ENCODE measurements at regions not wholly inside any gene's neighbourhood (a gene's known extent, or its start where the extent isn't known, plus 50 kb on each side); places are given as distances from the start of the nearest gene placed in this dataset.

DNA sequence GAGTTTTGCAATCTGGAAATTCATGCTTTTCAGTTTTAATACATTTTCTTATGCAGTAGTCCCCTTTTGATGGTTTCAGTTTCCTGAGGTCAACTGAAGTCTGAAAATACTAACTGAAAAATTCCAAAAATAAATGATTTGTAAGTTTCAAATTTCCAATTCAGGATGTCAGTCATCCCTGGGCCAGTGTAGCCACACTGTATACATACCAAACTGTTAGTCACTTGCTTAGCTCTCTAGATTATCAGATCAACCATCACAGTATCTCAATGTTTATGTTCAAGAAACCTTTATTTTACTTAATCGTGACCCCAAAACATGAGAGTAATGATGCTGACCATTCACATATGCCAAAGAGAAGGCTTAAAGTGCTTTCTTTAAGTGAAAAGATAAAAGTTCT is 715.5 kb downstream of the GBE1 start:
- H3K9me3 ChIP-seq (ENCODE audit: control insufficient read depth in 4 of 4, low read length in 3 of 4) = no peaks in the 10 kb centered on the region
- H3K27ac ChIP-seq (ENCODE audit: low read depth in 1 of 2, low read length in 2 of 2) = no peak overlapping the region
- TF ChIP-seq, protein P1, sequence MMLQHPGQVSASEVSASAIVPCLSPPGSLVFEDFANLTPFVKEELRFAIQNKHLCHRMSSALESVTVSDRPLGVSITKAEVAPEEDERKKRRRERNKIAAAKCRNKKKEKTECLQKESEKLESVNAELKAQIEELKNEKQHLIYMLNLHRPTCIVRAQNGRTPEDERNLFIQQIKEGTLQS (IDR thresholded peaks at IDR 0.05) = no peak
- TF ChIP-seq YY1 (IDR thresholded peaks at IDR 0.05) = no peak
- TF ChIP-seq FOXA1 (IDR thresholded peaks at IDR 0.05) = no peak
- TF ChIP-seq SP1 (IDR thresholded peaks at IDR 0.05) = no peak
- TF ChIP-seq HNF4G (IDR thresholded peaks at IDR 0.05) = no peak
- TF ChIP-seq HNF4A (conservative IDR thresholded peaks at IDR 0.05) = no peak
- TF ChIP-seq, protein P2, sequence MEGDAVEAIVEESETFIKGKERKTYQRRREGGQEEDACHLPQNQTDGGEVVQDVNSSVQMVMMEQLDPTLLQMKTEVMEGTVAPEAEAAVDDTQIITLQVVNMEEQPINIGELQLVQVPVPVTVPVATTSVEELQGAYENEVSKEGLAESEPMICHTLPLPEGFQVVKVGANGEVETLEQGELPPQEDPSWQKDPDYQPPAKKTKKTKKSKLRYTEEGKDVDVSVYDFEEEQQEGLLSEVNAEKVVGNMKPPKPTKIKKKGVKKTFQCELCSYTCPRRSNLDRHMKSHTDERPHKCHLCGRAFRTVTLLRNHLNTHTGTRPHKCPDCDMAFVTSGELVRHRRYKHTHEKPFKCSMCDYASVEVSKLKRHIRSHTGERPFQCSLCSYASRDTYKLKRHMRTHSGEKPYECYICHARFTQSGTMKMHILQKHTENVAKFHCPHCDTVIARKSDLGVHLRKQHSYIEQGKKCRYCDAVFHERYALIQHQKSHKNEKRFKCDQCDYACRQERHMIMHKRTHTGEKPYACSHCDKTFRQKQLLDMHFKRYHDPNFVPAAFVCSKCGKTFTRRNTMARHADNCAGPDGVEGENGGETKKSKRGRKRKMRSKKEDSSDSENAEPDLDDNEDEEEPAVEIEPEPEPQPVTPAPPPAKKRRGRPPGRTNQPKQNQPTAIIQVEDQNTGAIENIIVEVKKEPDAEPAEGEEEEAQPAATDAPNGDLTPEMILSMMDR (IDR thresholded peaks at IDR 0.05; ENCODE audit: low read depth, low read length, missing input control) = no peak
- no peak for TF ChIP-seq GABPA (IDR thresholded peaks at IDR 0.05 in 1 of 2, conservative IDR thresholded peaks at IDR 0.05 in 1 of 2)
- no peak for TF ChIP-seq JUND (IDR thresholded peaks at IDR 0.05)
- TF ChIP-seq, protein P3, sequence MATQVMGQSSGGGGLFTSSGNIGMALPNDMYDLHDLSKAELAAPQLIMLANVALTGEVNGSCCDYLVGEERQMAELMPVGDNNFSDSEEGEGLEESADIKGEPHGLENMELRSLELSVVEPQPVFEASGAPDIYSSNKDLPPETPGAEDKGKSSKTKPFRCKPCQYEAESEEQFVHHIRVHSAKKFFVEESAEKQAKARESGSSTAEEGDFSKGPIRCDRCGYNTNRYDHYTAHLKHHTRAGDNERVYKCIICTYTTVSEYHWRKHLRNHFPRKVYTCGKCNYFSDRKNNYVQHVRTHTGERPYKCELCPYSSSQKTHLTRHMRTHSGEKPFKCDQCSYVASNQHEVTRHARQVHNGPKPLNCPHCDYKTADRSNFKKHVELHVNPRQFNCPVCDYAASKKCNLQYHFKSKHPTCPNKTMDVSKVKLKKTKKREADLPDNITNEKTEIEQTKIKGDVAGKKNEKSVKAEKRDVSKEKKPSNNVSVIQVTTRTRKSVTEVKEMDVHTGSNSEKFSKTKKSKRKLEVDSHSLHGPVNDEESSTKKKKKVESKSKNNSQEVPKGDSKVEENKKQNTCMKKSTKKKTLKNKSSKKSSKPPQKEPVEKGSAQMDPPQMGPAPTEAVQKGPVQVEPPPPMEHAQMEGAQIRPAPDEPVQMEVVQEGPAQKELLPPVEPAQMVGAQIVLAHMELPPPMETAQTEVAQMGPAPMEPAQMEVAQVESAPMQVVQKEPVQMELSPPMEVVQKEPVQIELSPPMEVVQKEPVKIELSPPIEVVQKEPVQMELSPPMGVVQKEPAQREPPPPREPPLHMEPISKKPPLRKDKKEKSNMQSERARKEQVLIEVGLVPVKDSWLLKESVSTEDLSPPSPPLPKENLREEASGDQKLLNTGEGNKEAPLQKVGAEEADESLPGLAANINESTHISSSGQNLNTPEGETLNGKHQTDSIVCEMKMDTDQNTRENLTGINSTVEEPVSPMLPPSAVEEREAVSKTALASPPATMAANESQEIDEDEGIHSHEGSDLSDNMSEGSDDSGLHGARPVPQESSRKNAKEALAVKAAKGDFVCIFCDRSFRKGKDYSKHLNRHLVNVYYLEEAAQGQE (IDR thresholded peaks at IDR 0.05) = no peak
- TF ChIP-seq, protein P4, sequence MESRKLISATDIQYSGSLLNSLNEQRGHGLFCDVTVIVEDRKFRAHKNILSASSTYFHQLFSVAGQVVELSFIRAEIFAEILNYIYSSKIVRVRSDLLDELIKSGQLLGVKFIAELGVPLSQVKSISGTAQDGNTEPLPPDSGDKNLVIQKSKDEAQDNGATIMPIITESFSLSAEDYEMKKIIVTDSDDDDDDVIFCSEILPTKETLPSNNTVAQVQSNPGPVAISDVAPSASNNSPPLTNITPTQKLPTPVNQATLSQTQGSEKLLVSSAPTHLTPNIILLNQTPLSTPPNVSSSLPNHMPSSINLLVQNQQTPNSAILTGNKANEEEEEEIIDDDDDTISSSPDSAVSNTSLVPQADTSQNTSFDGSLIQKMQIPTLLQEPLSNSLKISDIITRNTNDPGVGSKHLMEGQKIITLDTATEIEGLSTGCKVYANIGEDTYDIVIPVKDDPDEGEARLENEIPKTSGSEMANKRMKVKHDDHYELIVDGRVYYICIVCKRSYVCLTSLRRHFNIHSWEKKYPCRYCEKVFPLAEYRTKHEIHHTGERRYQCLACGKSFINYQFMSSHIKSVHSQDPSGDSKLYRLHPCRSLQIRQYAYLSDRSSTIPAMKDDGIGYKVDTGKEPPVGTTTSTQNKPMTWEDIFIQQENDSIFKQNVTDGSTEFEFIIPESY (IDR thresholded peaks at IDR 0.05) = no peak
- TF ChIP-seq TAF1 (conservative IDR thresholded peaks at IDR 0.05) = no peak
- TF ChIP-seq, protein P5, sequence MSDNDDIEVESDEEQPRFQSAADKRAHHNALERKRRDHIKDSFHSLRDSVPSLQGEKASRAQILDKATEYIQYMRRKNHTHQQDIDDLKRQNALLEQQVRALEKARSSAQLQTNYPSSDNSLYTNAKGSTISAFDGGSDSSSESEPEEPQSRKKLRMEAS (IDR thresholded peaks at IDR 0.05) = no peak
- 90% methylated on average over 1 of the region's 1 CpG for WGBS
- no peak overlapping the region for H3K9ac ChIP-seq (ENCODE audit: low read depth in 1 of 2, low read length in 2 of 2)
- H3K4me3 ChIP-seq (ENCODE audit: low read depth in 1 of 3, low read length in 3 of 3) = no peak overlapping the region
- no peaks in the 10 kb centered on the region for H3K27me3 ChIP-seq (ENCODE audit: control insufficient read depth in 4 of 4, insufficient read depth in 4 of 4, low read length in 3 of 4)
- H3K4me1 ChIP-seq (ENCODE audit: control insufficient read depth in 4 of 4, insufficient read depth in 4 of 4, low read length in 3 of 4) = peaks cover 0 to 4% (median 1%) of the 10 kb centered on the region in 4 donors
- H3K36me3 ChIP-seq (ENCODE audit: control insufficient read depth in 4 of 4, insufficient read depth in 3 of 4, low read depth in 1 of 4, low read length in 3 of 4) = no peaks in the 10 kb centered on the region
- no peak for DNase-seq (ENCODE audit: low spot score)

DNA sequence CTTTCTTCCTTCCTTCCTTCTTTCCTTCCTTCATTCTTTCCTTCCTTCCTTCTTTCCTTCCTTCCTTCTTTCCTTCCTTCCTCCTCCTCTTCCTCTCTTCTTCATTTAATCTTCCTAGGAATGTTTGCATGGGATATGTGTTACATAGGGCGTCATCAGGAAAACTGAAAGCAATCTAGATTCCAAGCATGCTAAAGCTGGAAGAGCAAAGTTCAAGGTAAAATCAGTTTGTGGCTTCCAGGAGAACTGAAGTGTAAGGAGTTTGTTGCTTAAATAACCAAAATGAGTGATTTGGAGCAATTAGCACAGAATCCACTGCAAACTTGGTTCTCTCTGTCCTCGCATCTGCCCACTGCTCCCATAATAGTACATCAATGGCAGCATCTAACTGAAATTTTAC is 716.2 kb downstream of the GBE1 start:
- TF ChIP-seq, protein P3 (IDR thresholded peaks at IDR 0.05) = no peak
- TF ChIP-seq HNF4A (conservative IDR thresholded peaks at IDR 0.05) = peak; percentile 36 to 47
- Histone ChIP-seq H3K4me1 (ENCODE audit: control insufficient read depth in 4 of 4, insufficient read depth in 4 of 4, low read length in 3 of 4) (peaks cover 0 to 4% (median 1%) of the 10 kb centered on the region in 4 donors), H3K27me3 (ENCODE audit: control insufficient read depth in 4 of 4, insufficient read depth in 4 of 4, low read length in 3 of 4) (no peaks in the 10 kb centered on the region), H3K4me3 (ENCODE audit: low read depth in 1 of 3, low read length in 3 of 3) (no peak overlapping the region), H3K9ac (ENCODE audit: low read depth in 1 of 2, low read length in 2 of 2) (no peak overlapping the region), H3K27ac (ENCODE audit: low read depth in 1 of 2, low read length in 2 of 2) (no peak overlapping the region), H3K36me3 (ENCODE audit: control insufficient read depth in 4 of 4, insufficient read depth in 3 of 4, low read depth in 1 of 4, low read length in 3 of 4) (no peaks in the 10 kb centered on the region), H3K9me3 (ENCODE audit: control insufficient read depth in 4 of 4, low read length in 3 of 4) (no peaks in the 10 kb centered on the region)
- 68% methylated on average over 2 of the region's 2 CpGs for WGBS
- no peak for DNase-seq (ENCODE audit: low spot score)
